PC-3 (cell line): ENCODE measurements at regions not wholly inside any gene's neighbourhood (a gene's known extent, or its start where the extent isn't known, plus 50 kb on each side); places are given as distances from the start of the nearest gene placed in this dataset.
"Not testable (repeated sequence)": the region's sequence is repeated elsewhere in the genome, so short reads cannot be mapped to it uniquely, and the experiment has no call there.

ENCODE experiments used
- ATAC-seq: fragments of 200-7000 bp; cut with Tn5 transposase; 2 replicates; pipeline ENCODE4 v1.9.1; 2020; ENCODE audit warnings: mild to moderate bottlenecking, moderate library complexity
- BruUV-seq: library from RNA; stranded (reverse); fragments of 400-500 nt; replicated peaks from 2 replicates; lab custom pipeline; 2021; lab: Mats Ljungman, UMichigan
- CTCF ChIA-PET: fragments of 300-600 bp; sonication (Branson Sonifier 250); formaldehyde crosslinking; loops from one replicate; lab custom pipeline; 2022; ENCODE audit warnings: antibody characterized with exemption; lab: Charles Lee
- POLR2A ChIA-PET: fragments of 300-600 bp; sonication (Branson Sonifier 250); formaldehyde crosslinking; loops from one replicate; lab custom pipeline; 2022; ENCODE audit warnings: antibody characterized with exemption; ENCODE audit not compliant: unreplicated experiment; lab: Charles Lee
- DNase-seq: peaks from one replicate; pipeline ENCODE4 v3.0.0-alpha.2; 2015
- H2AFZ ChIP-seq: fragments of 300-600 bp; sonication (generic); 2 replicates; pipeline ENCODE4 v1.6.0; 2016; ENCODE audit warnings: antibody characterized with exemption, low read length
- H3F3A ChIP-seq: fragments of 300-600 bp; sonication (generic); one replicate; pipeline ENCODE4 v1.6.0; 2017; ENCODE audit warnings: antibody characterized with exemption, low read length, control low read depth, mild to moderate bottlenecking; ENCODE audit not compliant: unreplicated experiment
- H3K27ac ChIP-seq: fragments of 300-600 bp; sonication (generic); 2 replicates; pipeline ENCODE4 v1.5.1; 2016; ENCODE audit warnings: mild to moderate bottlenecking, low read length
- H3K27me3 ChIP-seq: fragments of 300-600 bp; sonication (generic); 2 replicates; pipeline ENCODE4 v1.6.1; 2016; ENCODE audit warnings: low read length, mixed read lengths
- H3K36me3 ChIP-seq: fragments of 300-600 bp; sonication (generic); 2 replicates; pipeline ENCODE4 v1.6.1; 2016; ENCODE audit warnings: low read depth, mixed run types, low read length, mixed read lengths
- H3K4me1 ChIP-seq: fragments of 300-600 bp; sonication (generic); 2 replicates; pipeline ENCODE4 v1.5.1; 2016; ENCODE audit warnings: low read length; ENCODE audit not compliant: insufficient read depth
- H3K4me2 ChIP-seq: fragments of 300-600 bp; sonication (generic); 2 replicates; pipeline ENCODE4 v1.6.0; 2016; ENCODE audit warnings: low read length
- H3K4me3 ChIP-seq: fragments of 300-600 bp; sonication (generic); 2 replicates; pipeline ENCODE4 v1.5.1; 2016; ENCODE audit warnings: mild to moderate bottlenecking, low read length, mixed read lengths
- H3K79me2 ChIP-seq: fragments of 300-600 bp; sonication (generic); 2 replicates; pipeline ENCODE4 v1.6.1; 2017; ENCODE audit warnings: low read length, mixed read lengths
- H3K9ac ChIP-seq: fragments of 300-600 bp; sonication (generic); 2 replicates; pipeline ENCODE4 v1.6.0; 2016; ENCODE audit warnings: mild to moderate bottlenecking, low read length
- H3K9me2 ChIP-seq: fragments of 300-600 bp; sonication (generic); replicated peaks from 2 replicates; pipeline ENCODE4 v1.6.1; 2016; ENCODE audit warnings: mixed run types, low read length, mixed read lengths
- H3K9me3 ChIP-seq: fragments of 300-600 bp; sonication (generic); 2 replicates; pipeline ENCODE4 v1.6.1; 2016; ENCODE audit warnings: low read length, mixed read lengths
- H4K20me1 ChIP-seq: fragments of 300-600 bp; sonication (generic); 2 replicates; pipeline ENCODE4 v1.6.1; 2016; ENCODE audit warnings: low read length, mixed read lengths
- CTCF ChIP-seq: fragments of 300-600 bp; sonication (generic); conservative IDR thresholded peaks from 2 replicates; pipeline ENCODE4 v1.5.1; 2017; ENCODE audit warnings: antibody characterized with exemption, low read depth, mild to moderate bottlenecking, low read length
- EZH2 ChIP-seq: fragments of 300-600 bp; sonication (generic); IDR thresholded peaks from one replicate; pipeline ENCODE4 v1.6.1; 2017; ENCODE audit warnings: antibody characterized with exemption, mild to moderate bottlenecking, low read length; ENCODE audit not compliant: unreplicated experiment
- EZH2phosphoT487 ChIP-seq: fragments of 300-600 bp; sonication (generic); IDR thresholded peaks from 2 replicates; pipeline ENCODE4 v1.6.1; 2018; ENCODE audit warnings: mild to moderate bottlenecking, antibody characterized with exemption, low read length, borderline replicate concordance
- intact Hi-C: fragments of 100-400 bp; cut with micrococcal nuclease; formaldehyde crosslinking; loops from 2 replicates; pipeline ENCODE4 v1.9.0; 2023

- H3F3A ChIP-seq: no peaks in the 10 kb centered on the region
- no peaks in the 10 kb centered on the region for H3K79me2 ChIP-seq
- TF ChIP-seq EZH2 (no peak), CTCF (no peak), EZH2phosphoT487 (no peak)
- CTCF ChIA-PET: no interaction called here
- H3K27ac ChIP-seq: no peak overlapping the region
- POLR2A ChIA-PET: no interaction called here
- H3K9me3 ChIP-seq: no peaks in the 10 kb centered on the region
- no peaks in the 10 kb centered on the region for H3K36me3 ChIP-seq
- no peaks in the 10 kb centered on the region for H4K20me1 ChIP-seq
- no TSS peak for BruUV-seq
- ATAC-seq (no peak), DNase-seq (no peak)
- no peaks in the 10 kb centered on the region for H3K4me1 ChIP-seq
- peaks cover 70% of the 10 kb centered on the region for H3K27me3 ChIP-seq
- H3K4me2 ChIP-seq: no peak overlapping the region
- no peak overlapping the region for H3K4me3 ChIP-seq
- H3K9me2 ChIP-seq: no peaks in the 10 kb centered on the region
- H3K9ac ChIP-seq: no peak overlapping the region
- intact Hi-C loops: no loop called here
- no peak overlapping the region for H2AFZ ChIP-seq
These were observed 321.2 kb downstream of the ADGRD1 start for GRCh38 chr12:131274906-131275305.

GRCh38 chr12:131275824-131276223 lies 322.1 kb downstream of the ADGRD1 start:
- ATAC-seq (no peak), DNase-seq (no peak)
- Histone ChIP-seq H3K4me1 (no peaks in the 10 kb centered on the region), H3K9me3 (no peaks in the 10 kb centered on the region), H3K36me3 (no peaks in the 10 kb centered on the region), H3K9ac (no peak overlapping the region), H3K4me3 (no peak overlapping the region), H3K9me2 (no peaks in the 10 kb centered on the region), H3K4me2 (no peak overlapping the region), H3K27me3 (peaks cover 79% of the 10 kb centered on the region), H2AFZ (no peak overlapping the region), H3K79me2 (no peaks in the 10 kb centered on the region), H3K27ac (no peak overlapping the region), H4K20me1 (no peaks in the 10 kb centered on the region), H3F3A (no peaks in the 10 kb centered on the region)
- TF ChIP-seq CTCF (no peak), EZH2phosphoT487 (no peak), EZH2 (no peak)
- POLR2A ChIA-PET: no interaction called here
- intact Hi-C loops: no loop called here
- BruUV-seq: no TSS peak
- CTCF ChIA-PET: no interaction called here

DNA sequence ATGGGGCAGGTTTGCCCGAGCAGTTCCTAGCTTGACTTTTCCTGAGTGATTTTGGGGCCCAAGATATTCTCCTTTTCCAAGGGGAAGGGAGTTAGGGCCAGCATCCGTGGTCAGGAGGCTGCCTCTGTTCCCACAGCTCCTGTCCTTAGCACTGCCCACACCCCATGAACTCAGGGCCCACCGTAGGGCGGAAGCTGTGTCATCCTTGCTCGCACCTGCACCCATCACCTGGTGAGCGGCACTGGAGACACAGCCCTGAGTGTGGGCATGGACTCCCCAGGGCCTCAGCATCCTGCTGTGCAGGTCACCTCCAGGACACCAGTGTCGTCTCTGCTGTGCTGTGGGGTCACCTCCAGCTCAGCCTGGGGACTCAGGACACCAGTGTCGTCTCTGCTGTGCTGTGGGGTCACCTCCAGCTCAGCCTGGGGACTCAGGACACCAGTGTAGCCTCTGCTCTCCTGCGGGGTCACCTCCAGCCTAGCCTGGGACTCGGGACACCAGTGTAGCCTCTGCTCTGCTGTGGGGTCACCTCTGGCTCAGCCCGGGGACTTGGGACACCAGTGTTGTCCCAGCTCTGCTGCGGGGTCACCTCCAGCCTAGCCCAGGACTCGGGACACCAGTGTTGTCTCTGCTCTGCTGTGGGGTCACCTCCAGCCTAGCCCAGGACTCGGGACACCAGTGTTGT lies 322.9 kb downstream of the ADGRD1 start:
- Histone ChIP-seq H3K4me1 (no peaks in the 10 kb centered on the region), H3K4me2 (no peak overlapping the region), H4K20me1 (no peaks in the 10 kb centered on the region), H3K36me3 (no peaks in the 10 kb centered on the region), H3K9ac (no peak overlapping the region), H3K9me3 (no peaks in the 10 kb centered on the region), H2AFZ (no peak overlapping the region), H3K27ac (no peak overlapping the region), H3K79me2 (no peaks in the 10 kb centered on the region), H3K27me3 (peaks cover 84% of the 10 kb centered on the region), H3F3A (no peaks in the 10 kb centered on the region), H3K9me2 (no peaks in the 10 kb centered on the region), H3K4me3 (no peak overlapping the region)
- ChIA-PET POLR2A (no interaction called here), CTCF (no interaction called here)
- no peak for ATAC-seq
- TF ChIP-seq CTCF (no peak), EZH2phosphoT487 (no peak), EZH2 (no peak)
- no peak for DNase-seq
- BruUV-seq: no TSS peak
- intact Hi-C loops: no loop called here

GRCh38 chr12:131277186-131278091 lies 323.7 kb downstream of the ADGRD1 start:
- H3K4me1 ChIP-seq, H4K20me1 ChIP-seq, POLR2A ChIA-PET, H3K4me3 ChIP-seq, H3K9me3 ChIP-seq, DNase-seq, CTCF ChIA-PET, H3F3A ChIP-seq, H3K9me2 ChIP-seq, H2AFZ ChIP-seq, H3K27ac ChIP-seq, H3K79me2 ChIP-seq, ATAC-seq, H3K9ac ChIP-seq, H3K4me2 ChIP-seq, BruUV-seq, H3K36me3 ChIP-seq, intact Hi-C loops: not testable (repeated sequence)
- H3K27me3 ChIP-seq: peaks cover 82% of the 10 kb centered on the region
